Nephron (organoid): ENCODE measurements at regions not wholly inside any gene's neighbourhood (a gene's known extent, or its start where the extent isn't known, plus 50 kb on each side); places are given as distances from the start of the nearest gene placed in this dataset.

Experiments
- H3K27ac Mint-ChIP-seq, 3 experiments: 2 replicates each; pipeline ENCODE4 v1.8.0; 2020; ENCODE audit warnings: mixed read lengths in 3 of 3, mild to moderate bottlenecking in 2 of 3, moderate library complexity in 1 of 3
- H3K27me3 Mint-ChIP-seq: 2 replicates; pipeline ENCODE4 v1.8.0; 2021; ENCODE audit warnings: low read depth, mild to moderate bottlenecking, moderate library complexity, mixed read lengths
- H3K36me3 Mint-ChIP-seq: 2 replicates; pipeline ENCODE4 v1.8.0; 2020; ENCODE audit warnings: low read depth, mixed read lengths
- H3K4me1 Mint-ChIP-seq: 2 replicates; pipeline ENCODE4 v1.8.0; 2020; ENCODE audit warnings: mixed read lengths
- H3K4me3 Mint-ChIP-seq, 3 experiments: 2 replicates each; pipeline ENCODE4 v1.8.0; 2020; ENCODE audit warnings: mild to moderate bottlenecking in 3 of 3, mixed read lengths in 3 of 3, moderate library complexity in 2 of 3
- H3K9me3 Mint-ChIP-seq: 2 replicates; pipeline ENCODE4 v1.8.0; 2020; ENCODE audit warnings: mixed read lengths
- CTCF ChIP-seq, 3 experiments: fragments of 200-600 bp; sonication (generic); IDR thresholded peaks; one replicate each; pipeline ENCODE4 v1.5.0; 2021; ENCODE audit warnings: antibody characterized with exemption in 3 of 3; ENCODE audit not compliant: unreplicated experiment in 3 of 3

- Mint-ChIP-seq H3K9me3 (peaks cover 15% of the 10 kb centered on the region), H3K27me3 (peaks cover 7% of the 10 kb centered on the region), H3K4me3 (no peak overlapping the region), H3K27ac (no peak overlapping the region), H3K4me1 (no peaks in the 10 kb centered on the region), H3K36me3 (no peaks in the 10 kb centered on the region)
- TF ChIP-seq CTCF (IDR thresholded peaks at IDR 0.05; ENCODE audit: unreplicated experiment in 3 of 3), result no peak
Measured at GRCh38 chr3:69607466-69608305, 131.6 kb upstream of the MITF start.

- Mint-ChIP-seq H3K27me3 (peaks cover 7% of the 10 kb centered on the region), H3K4me1 (no peaks in the 10 kb centered on the region), H3K36me3 (no peaks in the 10 kb centered on the region), H3K4me3 (no peak overlapping the region), H3K9me3 (peaks cover 14% of the 10 kb centered on the region), H3K27ac (no peak overlapping the region)
- no peak for TF ChIP-seq CTCF (IDR thresholded peaks at IDR 0.05; ENCODE audit: unreplicated experiment in 3 of 3)
Measured at GRCh38 chr3:69605867-69606266, 133.4 kb upstream of the MITF start.

GRCh38 chr3:69604735-69605450 lies 134.4 kb upstream of the MITF start:
- no peak overlapping the region for H3K4me3 Mint-ChIP-seq
- no peak overlapping the region for H3K27ac Mint-ChIP-seq
- H3K9me3 Mint-ChIP-seq, result peaks cover 18% of the 10 kb centered on the region
- H3K4me1 Mint-ChIP-seq, result no peaks in the 10 kb centered on the region
- no peak for TF ChIP-seq CTCF (IDR thresholded peaks at IDR 0.05; ENCODE audit: unreplicated experiment in 3 of 3)
- no peaks in the 10 kb centered on the region for H3K36me3 Mint-ChIP-seq
- H3K27me3 Mint-ChIP-seq, result peaks cover 7% of the 10 kb centered on the region

GRCh38 chr3:69602112-69602511 lies 137.2 kb upstream of the MITF start:
- Mint-ChIP-seq H3K27me3 (no peaks in the 10 kb centered on the region), H3K9me3 (peaks cover 11% of the 10 kb centered on the region), H3K36me3 (no peaks in the 10 kb centered on the region), H3K4me1 (no peaks in the 10 kb centered on the region), H3K4me3 (no peak overlapping the region), H3K27ac (no peak overlapping the region)
- no peak for TF ChIP-seq CTCF (IDR thresholded peaks at IDR 0.05; ENCODE audit: unreplicated experiment in 3 of 3)

- Mint-ChIP-seq H3K27me3 (peaks cover 5% of the 10 kb centered on the region), H3K4me1 (peaks cover 19% of the 10 kb centered on the region), H3K36me3 (no peaks in the 10 kb centered on the region), H3K4me3 (no peak overlapping the region), H3K27ac (no peak overlapping the region), H3K9me3 (peaks cover 2% of the 10 kb centered on the region)
- TF ChIP-seq CTCF (IDR thresholded peaks at IDR 0.05; ENCODE audit: unreplicated experiment in 3 of 3), result no peak
Measured at GRCh38 chr3:69594286-69594685, 145.0 kb upstream of the MITF start.
